Endothelial cell of hepatic sinusoid (primary cell): ENCODE measurements at regions not wholly inside any gene's neighbourhood (a gene's known extent, or its start where the extent isn't known, plus 50 kb on each side); places are given as distances from the start of the nearest gene placed in this dataset.

Source experiments
- in situ Hi-C: cut with HindIII; loops from 2 replicates; pipeline ENCODE4 v1.10.0; 2017; ENCODE audit warnings: low sequenced_read_pairs

- in situ Hi-C loops = no loop called here
These were observed 176.6 kb upstream of the POU3F2 start for GRCh38 chr6:98657764-98658163.

GRCh38 chr6:98669371-98669770 lies 165.0 kb upstream of the POU3F2 start:
- in situ Hi-C loops = no loop called here

GRCh38 chr6:98670045-98670746 lies 164.2 kb upstream of the POU3F2 start:
- in situ Hi-C loops = no loop called here

- in situ Hi-C loops = no loop called here
These were observed 161.5 kb upstream of the POU3F2 start for GRCh38 chr6:98672681-98673475.

DNA sequence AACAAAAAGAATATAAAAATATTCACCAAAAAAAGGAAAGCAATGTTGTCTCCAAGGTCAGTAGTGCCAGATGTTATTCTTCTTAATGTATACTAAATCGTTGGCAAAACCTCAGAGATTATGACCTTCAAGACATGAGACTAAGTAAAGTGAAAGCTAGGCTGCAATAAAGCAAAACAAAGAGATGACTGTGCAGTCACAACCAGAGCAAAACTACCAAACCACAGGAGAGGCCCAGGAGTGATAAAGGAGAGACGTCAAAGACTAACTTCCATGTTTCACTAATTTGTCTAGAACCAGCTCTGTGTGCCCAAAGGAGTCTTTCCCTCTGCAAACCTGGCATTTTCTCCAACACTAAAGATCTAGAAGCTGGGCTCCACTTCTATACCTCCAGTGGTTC lies 155.9 kb upstream of the POU3F2 start:
- in situ Hi-C loops = no loop called here

- in situ Hi-C loops = no loop called here
These were observed 148.3 kb upstream of the POU3F2 start for GRCh38 chr6:98686008-98686601.

- in situ Hi-C loops = no loop called here
These were observed 146.6 kb upstream of the POU3F2 start for GRCh38 chr6:98687752-98688151.

DNA sequence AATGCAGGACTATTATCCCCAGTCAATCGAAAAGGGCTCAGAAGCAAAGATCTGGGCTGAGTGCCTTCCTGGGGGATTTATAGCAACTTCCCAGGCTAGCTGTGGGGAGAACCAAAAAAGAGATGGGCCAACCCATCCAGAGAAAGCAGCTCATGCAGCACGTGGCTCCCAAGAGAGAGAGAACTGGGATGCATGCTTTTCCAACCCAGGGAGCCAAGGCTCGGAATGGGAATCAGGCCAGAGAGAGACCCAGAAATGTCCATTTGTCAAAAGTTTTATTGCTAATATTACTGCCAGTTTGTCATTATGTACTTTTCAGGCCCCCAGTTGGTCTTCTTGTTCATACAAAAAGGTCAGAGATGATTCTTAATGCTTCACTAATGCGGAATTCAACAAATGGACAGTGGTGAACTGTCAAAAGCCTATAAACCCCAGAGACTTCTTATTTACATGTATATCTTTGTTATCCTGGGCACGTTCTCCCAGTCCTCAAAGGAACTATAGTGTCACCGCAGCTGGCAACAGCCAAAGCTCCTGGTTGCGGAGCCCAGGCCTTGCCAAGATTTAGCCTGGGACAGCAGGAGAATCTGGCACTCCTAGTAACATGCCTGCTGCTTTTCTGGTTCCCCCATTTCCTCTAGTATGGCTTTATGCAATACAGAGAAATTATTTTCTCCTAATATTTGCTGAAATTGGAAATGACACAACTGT lies 139.1 kb upstream of the POU3F2 start:
- in situ Hi-C loops = no loop called here

DNA sequence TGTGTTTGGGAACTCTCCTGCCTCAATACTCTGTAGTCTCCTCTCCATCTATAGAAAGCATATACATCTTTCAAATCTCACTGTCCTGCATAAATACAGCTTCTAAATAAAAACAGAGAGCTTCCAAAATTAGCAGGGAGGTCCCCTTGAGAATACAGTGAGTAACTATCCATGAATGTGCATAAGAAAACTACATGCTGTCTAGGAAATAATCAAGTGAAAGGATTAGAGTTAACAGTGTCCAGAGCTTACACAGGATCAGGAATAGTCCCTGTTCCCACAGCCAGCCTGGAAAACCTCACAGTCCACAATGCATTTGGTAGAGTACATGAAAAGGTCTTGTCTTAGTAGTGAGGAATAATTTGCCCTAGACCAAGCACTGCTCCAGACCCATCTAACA lies 123.0 kb upstream of the POU3F2 start:
- in situ Hi-C loops = no loop called here

DNA sequence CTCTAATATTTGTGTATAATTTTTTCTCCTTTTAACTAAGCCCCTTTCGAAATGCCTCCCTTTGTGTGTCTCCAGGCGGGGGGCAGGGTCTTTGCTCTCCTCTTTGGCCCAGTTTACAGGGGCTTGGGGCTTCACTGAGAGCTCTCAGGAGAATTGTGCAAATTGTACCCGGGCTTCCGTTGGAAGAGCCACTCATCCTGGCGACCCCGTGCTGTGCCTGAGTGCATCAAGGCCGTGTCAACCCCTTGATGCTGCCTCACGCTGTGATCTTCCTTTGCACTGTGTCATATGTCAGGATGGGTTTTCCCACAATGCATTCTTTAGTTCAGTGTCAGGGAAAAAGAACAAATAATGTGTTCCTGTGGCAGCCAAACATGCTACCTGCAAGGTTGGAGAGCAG lies 118.0 kb upstream of the POU3F2 start:
- in situ Hi-C loops = no loop called here

DNA sequence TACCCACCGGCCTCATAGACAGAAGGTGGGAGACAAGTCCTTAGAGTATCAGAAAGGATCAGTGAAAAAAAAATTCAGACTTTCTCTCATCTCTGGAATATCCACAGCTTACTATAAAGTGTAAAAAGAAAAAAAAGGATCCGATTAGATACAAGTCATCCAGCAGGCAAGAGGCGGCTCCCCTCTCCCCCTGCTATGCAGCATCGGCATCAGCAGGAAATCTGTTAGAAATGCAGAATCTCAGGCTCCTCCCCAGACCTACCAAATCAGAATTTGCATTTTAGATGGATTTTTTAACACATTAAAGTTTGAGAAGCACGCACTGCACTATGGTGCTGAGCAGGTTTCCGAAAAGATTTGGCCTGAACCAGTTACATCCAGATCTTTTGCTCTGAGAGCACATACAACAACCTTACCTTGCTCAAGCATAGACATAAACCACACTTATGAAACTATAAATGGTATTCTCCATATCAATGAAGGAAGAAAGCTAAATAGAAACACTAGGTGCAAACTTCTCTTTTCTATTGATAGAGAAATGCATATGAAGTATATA lies 117.0 kb upstream of the POU3F2 start:
- in situ Hi-C loops = no loop called here

GRCh38 chr6:98717988-98718387 lies 116.4 kb upstream of the POU3F2 start:
- in situ Hi-C loops = no loop called here

DNA sequence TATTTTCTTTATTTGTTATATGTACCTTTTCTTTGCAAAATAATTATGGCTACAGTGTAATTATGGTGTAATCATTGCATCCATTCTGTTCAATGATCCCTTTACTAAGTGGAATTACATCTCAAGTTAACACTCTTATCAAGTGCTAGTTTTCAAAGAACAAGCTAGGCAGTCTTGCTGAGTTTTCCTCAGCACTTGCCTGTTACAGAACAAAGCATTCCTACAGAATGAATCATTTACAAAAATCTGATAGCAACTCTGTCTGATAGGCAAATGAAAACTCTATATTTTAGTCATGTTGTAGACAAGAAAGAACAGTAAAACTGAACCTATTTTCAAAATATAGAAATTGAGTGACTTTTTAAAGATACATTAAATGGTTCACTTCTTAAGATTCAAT lies 109.8 kb upstream of the POU3F2 start:
- in situ Hi-C loops = no loop called here

DNA sequence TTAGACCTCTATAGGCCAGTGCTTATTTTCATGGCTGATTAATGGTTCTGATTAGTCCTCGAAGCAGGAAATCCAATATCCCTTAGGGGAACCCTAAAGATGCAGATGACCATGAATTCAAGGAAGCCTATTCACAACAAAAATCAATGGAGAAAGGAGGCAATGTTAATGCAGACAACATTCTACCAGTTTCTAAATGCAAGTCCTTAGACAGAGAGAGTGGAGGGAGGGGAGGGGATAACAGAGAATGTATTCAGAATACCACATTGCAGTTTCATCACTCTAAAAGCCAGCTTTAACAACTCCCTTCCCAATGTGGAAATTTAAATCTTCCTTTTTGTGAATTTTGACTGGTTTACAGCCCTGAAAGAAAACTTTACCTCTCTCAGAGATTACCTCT lies 87.1 kb upstream of the POU3F2 start:
- in situ Hi-C loops = no loop called here

DNA sequence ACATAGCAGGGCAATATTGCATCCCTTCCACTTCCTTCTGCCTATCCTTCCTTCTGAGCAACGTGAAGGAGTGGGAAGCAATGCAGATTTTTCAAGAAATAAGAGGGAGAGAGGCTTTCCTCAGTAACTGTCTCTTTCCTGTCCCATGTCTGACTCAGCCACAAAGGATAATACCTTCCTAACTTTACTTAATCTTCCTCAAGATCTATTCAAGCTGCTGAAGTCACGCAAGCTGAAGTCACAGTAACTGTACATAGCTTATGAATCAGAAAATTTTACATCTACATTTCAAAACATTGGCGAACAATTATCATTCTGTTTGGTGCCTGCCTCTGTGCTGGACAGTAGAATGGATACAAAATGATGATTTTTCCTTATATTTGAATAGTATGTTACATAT lies 86.4 kb upstream of the POU3F2 start:
- in situ Hi-C loops = no loop called here

- in situ Hi-C loops = no loop called here
These were observed 74.9 kb upstream of the POU3F2 start for GRCh38 chr6:98759459-98759858.

DNA sequence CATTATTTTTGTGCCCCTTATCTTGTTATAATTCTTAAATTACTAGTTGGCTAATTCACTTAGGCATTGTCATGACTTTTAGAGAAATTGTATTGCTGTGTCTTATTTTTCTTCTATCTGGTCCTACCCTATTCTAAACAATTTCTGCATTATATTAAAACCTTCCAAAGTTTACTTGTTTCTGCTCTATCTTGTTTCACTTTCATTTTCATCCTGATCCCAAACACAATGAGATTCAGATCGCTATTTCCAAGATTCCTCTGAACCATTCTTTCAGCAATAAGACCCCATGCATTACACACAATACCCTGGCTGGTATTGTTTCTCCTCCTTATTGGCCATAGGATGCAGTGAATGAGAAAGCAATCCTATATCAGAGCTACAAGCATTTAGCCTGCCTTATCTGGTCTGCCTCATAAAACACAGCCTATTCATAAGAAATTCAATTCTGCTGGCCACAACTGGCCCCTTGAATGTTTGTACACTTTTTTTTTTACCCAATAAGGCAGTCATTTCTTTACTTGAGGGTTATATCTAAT lies 69.9 kb upstream of the POU3F2 start:
- in situ Hi-C loops = no loop called here

DNA sequence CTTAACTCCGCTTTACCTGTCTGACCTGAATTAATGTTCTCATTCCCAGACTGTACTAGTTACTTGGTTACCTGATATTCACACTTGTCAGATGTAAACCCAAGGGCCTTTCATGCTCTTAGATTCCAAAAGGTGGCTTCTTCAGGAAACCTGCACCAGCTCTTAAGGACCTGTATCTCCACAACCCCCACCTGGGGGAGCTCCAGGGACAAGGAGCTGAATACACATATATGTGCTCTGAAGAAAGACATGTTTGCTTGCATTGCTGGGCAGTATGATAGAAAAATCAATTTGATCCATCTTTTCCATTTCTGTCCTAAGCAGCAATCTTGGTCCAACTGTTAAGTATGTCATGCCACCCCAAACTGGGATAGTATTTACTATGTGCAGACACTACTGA lies 64.8 kb upstream of the POU3F2 start:
- in situ Hi-C loops = no loop called here

GRCh38 chr6:98775205-98775604 lies 59.2 kb upstream of the POU3F2 start:
- in situ Hi-C loops = no loop called here

DNA sequence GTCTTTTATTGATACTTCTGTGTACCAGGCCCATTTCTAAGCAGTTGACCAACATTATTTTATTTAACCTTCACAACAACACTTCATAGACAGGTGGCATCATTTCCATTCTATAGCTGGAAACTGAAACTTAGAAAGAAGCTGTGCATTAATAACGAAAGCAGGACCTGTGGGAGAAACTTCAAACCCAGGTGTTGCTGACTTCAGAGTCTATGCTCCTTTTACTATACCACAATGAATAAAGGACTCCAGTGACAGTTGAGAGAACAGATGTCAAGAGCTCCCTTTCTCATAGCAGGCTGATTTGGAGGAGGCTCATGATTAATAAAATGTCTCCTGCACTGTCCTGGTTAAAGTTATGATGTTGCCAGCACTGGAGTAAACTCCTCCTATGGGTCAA lies 56.6 kb upstream of the POU3F2 start:
- in situ Hi-C loops = no loop called here

- in situ Hi-C loops = no loop called here
These were observed 54.8 kb upstream of the POU3F2 start for GRCh38 chr6:98779618-98780017.
